ENCODE measurements at regions not wholly inside any gene's neighbourhood (a gene's known extent, or its start where the extent isn't known, plus 50 kb on each side); places are given as distances from the start of the nearest gene placed in this dataset.

- TF ChIP-seq POLR2A (IDR thresholded peaks at IDR 0.05; ENCODE audit: low read depth, low read length), result no peak
- no peak for TF ChIP-seq POLR2AphosphoS5 (IDR thresholded peaks at IDR 0.05; ENCODE audit: low read depth, low read length)
- TF ChIP-seq POU2F2 (IDR thresholded peaks at IDR 0.05; ENCODE audit: low read depth, low read length), result no peak
- TF ChIP-seq TAF1 (IDR thresholded peaks at IDR 0.05; ENCODE audit: low read depth, low read length), result no peak
- no peak for TF ChIP-seq SPI1 (IDR thresholded peaks at IDR 0.05; ENCODE audit: low read depth, low read length)
- TF ChIP-seq PAX5 (IDR thresholded peaks at IDR 0.05; ENCODE audit: insufficient read depth, low read length, severe bottlenecking), result no peak
These were observed 302.4 kb downstream of the SEC14L1 start for GRCh38 chr17:77442976-77443747.
